T-helper 17 cell (primary cell): ENCODE measurements at regions not wholly inside any gene's neighbourhood (a gene's known extent, or its start where the extent isn't known, plus 50 kb on each side); places are given as distances from the start of the nearest gene placed in this dataset.

Experiments
- ATAC-seq: fragments of 150-1000 bp; cut with Tn5 transposase; 2 replicates; pipeline ENCODE4 v1.10.0; 2021; ENCODE audit warnings: mild to moderate bottlenecking, moderate library complexity
- DNase-seq, 3 donors: peaks; one replicate each; pipeline versions ENCODE4 v3.0.0 to v3.0.0-alpha.2; 2020 to 2021
- H3K9me3 ChIP-seq: one replicate; pipeline ENCODE4 v1.7.0; 2013; ENCODE audit warnings: low read length, mild to moderate bottlenecking; ENCODE audit not compliant: control insufficient read depth, poor library complexity, severe bottlenecking
- H3K27ac Mint-ChIP-seq: one replicate; pipeline ENCODE4 v1.8.0; 2022; ENCODE audit warnings: mild to moderate bottlenecking, moderate library complexity, mixed read lengths
- H3K27me3 Mint-ChIP-seq: one replicate; pipeline ENCODE4 v1.8.0; 2022; ENCODE audit warnings: mixed read lengths
- H3K36me3 Mint-ChIP-seq: one replicate; pipeline ENCODE4 v1.8.0; 2022; ENCODE audit warnings: low read depth, mixed read lengths
- H3K4me1 Mint-ChIP-seq: one replicate; pipeline ENCODE4 v1.8.0; 2022; ENCODE audit warnings: mild to moderate bottlenecking, mixed read lengths
- H3K4me3 Mint-ChIP-seq: one replicate; pipeline ENCODE4 v1.8.0; 2022; ENCODE audit warnings: mild to moderate bottlenecking, moderate library complexity, mixed read lengths

- no peaks in the 10 kb centered on the region for H3K4me1 Mint-ChIP-seq
- peaks cover 26% of the 10 kb centered on the region for H3K27me3 Mint-ChIP-seq
- no peaks in the 10 kb centered on the region for H3K36me3 Mint-ChIP-seq
- ATAC-seq, result no peak
- DNase-seq, result no peak
- no peak overlapping the region for H3K4me3 Mint-ChIP-seq
- no peaks in the 10 kb centered on the region for H3K9me3 ChIP-seq
- H3K27ac Mint-ChIP-seq, result no peak overlapping the region
Measured at GRCh38 chr14:101137234-101137633, 233.7 kb upstream of the RTL1 start.

DNA sequence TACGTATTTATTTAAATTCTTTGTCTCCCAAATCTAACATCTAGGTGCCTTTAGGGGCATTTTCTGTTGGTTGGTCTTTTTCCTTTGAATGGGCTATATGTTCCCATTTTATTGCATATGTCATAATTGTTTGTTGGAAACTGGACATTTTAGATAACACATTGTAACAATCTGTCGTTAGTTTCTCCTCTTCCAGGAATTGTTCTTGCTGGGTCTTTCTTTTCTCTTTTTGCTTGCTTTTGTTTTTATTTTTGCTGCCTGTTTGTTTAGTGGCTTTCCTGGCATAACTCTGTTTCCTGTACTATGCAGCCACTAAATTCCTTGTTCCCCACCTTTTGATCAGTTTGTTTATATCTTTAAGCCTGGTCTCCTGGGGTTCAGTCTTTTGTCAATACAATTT, 244.3 kb upstream of the RTL1 start:
- peaks cover 9% of the 10 kb centered on the region for H3K27me3 Mint-ChIP-seq
- H3K27ac Mint-ChIP-seq, result no peak overlapping the region
- no peaks in the 10 kb centered on the region for H3K36me3 Mint-ChIP-seq
- no peak overlapping the region for H3K4me3 Mint-ChIP-seq
- no peaks in the 10 kb centered on the region for H3K4me1 Mint-ChIP-seq
- no peaks in the 10 kb centered on the region for H3K9me3 ChIP-seq
- no peak for ATAC-seq
- no peak for DNase-seq

- H3K36me3 Mint-ChIP-seq, result no peaks in the 10 kb centered on the region
- DNase-seq (no peak), ATAC-seq (no peak)
- no peak overlapping the region for H3K27ac Mint-ChIP-seq
- H3K4me1 Mint-ChIP-seq, result no peaks in the 10 kb centered on the region
- H3K4me3 Mint-ChIP-seq, result no peak overlapping the region
- no peaks in the 10 kb centered on the region for H3K9me3 ChIP-seq
- peaks cover 26% of the 10 kb centered on the region for H3K27me3 Mint-ChIP-seq
Measured at GRCh38 chr14:101150039-101150610, 246.6 kb upstream of the RTL1 start.

DNA sequence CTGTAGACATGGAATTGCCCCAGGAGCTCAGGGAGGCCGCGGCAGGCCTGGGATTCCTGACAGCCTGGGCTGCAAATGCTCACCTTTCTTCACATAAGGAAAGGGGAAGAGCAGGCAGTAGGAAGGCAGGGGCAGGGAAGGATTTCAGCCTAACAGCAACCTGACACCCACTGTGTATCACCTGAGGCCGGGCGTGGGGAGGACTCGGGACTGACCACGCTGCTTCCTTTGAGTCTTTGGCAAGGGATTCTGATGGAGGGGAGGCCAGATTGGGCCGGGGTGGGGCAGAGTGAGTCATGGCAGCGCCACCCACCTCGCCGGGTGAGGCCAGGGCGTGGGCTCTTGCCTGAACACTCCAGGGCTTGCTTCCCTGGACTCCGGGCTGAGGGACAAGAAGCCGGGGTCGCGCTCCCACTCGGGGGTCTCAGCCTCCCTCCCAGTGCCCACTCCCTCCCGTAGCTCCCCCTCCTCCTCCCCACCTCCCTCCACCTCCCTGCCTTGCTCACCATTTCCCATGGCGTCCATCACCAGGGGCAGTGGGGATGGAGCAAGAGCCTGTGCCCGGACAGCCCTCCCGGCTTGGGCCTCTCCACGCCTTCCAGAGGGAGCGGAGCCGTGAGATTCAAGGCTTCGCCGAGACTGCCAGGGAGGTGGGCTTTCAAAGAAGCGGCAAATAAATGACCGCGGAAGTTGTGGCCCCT, 247.9 kb upstream of the RTL1 start:
- Mint-ChIP-seq H3K4me1 (no peaks in the 10 kb centered on the region), H3K27me3 (peaks cover 38% of the 10 kb centered on the region), H3K36me3 (no peaks in the 10 kb centered on the region), H3K4me3 (no peak overlapping the region), H3K27ac (no peak overlapping the region)
- H3K9me3 ChIP-seq, result no peaks in the 10 kb centered on the region
- DNase-seq (no peak), ATAC-seq (no peak)

GRCh38 chr14:101151927-101152305, 248.4 kb upstream of the RTL1 start:
- Mint-ChIP-seq H3K27ac (no peak overlapping the region), H3K36me3 (no peaks in the 10 kb centered on the region), H3K4me1 (no peaks in the 10 kb centered on the region), H3K4me3 (no peak overlapping the region), H3K27me3 (peaks cover 40% of the 10 kb centered on the region)
- ATAC-seq, result no peak
- H3K9me3 ChIP-seq, result no peaks in the 10 kb centered on the region
- no peak for DNase-seq

DNA sequence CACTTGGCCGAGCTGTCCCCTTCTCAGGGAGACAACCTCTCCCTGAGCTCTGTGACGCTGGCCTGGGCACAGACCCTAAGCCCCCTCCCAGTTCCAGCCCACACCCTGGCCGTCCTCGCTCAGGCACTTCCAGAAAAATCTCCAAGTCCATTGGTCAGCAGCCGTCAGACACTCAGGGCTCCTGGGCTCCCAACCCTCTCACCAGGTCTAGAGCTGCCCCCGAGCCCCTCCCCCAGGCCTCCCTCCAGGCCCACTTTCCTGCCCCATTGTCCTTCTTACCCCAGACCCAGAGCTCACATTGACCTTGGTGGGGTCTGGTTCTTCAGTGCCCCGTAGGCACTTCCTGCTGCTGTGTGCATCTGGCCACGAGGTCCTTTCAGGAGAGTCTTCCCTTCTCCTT, 249.3 kb upstream of the RTL1 start:
- Mint-ChIP-seq H3K4me3 (no peak overlapping the region), H3K36me3 (no peaks in the 10 kb centered on the region), H3K27ac (no peak overlapping the region), H3K27me3 (peaks cover 47% of the 10 kb centered on the region), H3K4me1 (no peaks in the 10 kb centered on the region)
- H3K9me3 ChIP-seq, result no peaks in the 10 kb centered on the region
- DNase-seq (no peak), ATAC-seq (no peak)

GRCh38 chr14:101153691-101154090, 250.2 kb upstream of the RTL1 start:
- no peak overlapping the region for H3K4me3 Mint-ChIP-seq
- no peaks in the 10 kb centered on the region for H3K36me3 Mint-ChIP-seq
- no peaks in the 10 kb centered on the region for H3K4me1 Mint-ChIP-seq
- DNase-seq, result no peak
- no peaks in the 10 kb centered on the region for H3K9me3 ChIP-seq
- no peak overlapping the region for H3K27ac Mint-ChIP-seq
- H3K27me3 Mint-ChIP-seq, result peaks cover 55% of the 10 kb centered on the region
- no peak for ATAC-seq

DNA sequence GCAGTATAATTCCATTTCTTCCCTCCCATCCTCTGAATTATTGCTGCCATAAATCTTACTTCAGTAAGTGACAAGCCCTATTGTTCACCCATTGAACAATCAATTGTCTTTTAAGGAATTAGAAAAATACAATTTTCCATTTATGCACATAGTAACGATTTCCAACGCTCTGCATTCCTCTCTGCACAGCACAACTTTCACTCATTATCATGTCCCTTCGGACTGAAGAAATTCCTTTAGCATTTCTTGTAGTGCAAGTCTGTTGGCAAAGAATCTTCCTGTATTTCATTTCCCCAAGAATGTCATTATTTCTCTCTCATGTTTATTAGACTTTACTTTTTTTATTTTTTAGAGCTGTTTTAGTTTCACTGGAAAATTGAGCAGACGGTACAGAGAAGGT, 252.1 kb upstream of the RTL1 start:
- ATAC-seq, result no peak
- DNase-seq, result no peak
- Mint-ChIP-seq H3K36me3 (no peaks in the 10 kb centered on the region), H3K27ac (no peak overlapping the region), H3K27me3 (peaks cover 72% of the 10 kb centered on the region), H3K4me1 (no peaks in the 10 kb centered on the region), H3K4me3 (no peak overlapping the region)
- H3K9me3 ChIP-seq, result no peaks in the 10 kb centered on the region

- peaks cover 5% of the 10 kb centered on the region for H3K27me3 Mint-ChIP-seq
- no peak overlapping the region for H3K27ac Mint-ChIP-seq
- H3K9me3 ChIP-seq, result no peaks in the 10 kb centered on the region
- ATAC-seq (no peak), DNase-seq (no peak)
- H3K4me1 Mint-ChIP-seq, result no peaks in the 10 kb centered on the region
- no peak overlapping the region for H3K4me3 Mint-ChIP-seq
- no peaks in the 10 kb centered on the region for H3K36me3 Mint-ChIP-seq
Measured at GRCh38 chr14:101167428-101167827, 263.9 kb upstream of the RTL1 start.

DNA sequence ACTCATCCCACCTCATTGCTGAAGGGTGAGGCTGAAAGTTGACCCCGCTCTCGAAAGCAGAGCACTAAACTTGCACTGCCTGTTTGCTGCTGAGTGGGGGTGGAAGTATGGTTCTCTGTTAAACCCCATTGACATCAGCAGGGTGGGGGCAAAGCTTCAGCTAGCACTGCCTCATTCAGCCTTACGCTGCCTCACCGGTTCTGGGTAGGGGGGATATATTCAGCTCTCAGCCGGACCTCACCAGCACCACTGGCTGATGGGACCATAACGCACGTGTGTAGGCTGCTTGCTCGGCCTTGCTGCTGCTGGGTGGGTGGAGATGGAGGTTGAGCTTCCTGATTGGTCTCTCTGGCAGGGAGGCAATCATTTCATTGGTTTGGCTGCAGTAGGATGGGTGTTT, 265.7 kb upstream of the RTL1 start:
- ATAC-seq, result no peak

DNA sequence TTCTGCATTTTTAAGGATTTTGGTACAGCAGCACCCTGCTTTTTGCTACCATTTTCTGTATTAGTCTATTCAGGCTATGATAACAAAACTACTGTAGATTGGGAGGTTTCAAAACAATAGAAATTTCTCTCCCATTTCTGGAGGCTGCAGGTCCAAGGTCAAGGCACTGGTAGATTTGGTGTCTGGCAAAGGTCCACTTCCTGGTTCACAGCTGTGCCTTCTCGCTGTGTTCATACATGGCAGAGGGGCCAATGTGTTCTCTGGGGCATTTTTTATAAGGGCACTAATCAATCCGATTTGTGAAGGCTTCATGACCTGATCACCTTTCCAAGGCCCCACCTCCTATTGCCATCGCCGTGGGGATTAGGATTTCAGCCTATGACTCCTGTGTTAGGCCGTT, 268.1 kb upstream of the RTL1 start:
- no peak for ATAC-seq
- Mint-ChIP-seq H3K27me3 (peaks cover 20% of the 10 kb centered on the region), H3K27ac (no peak overlapping the region), H3K36me3 (no peaks in the 10 kb centered on the region), H3K4me1 (no peaks in the 10 kb centered on the region), H3K4me3 (no peak overlapping the region)
- no peaks in the 10 kb centered on the region for H3K9me3 ChIP-seq
- DNase-seq, result no peak

More for the DNA sequence above, 265.7 kb upstream of the RTL1 start:
- DNase-seq, result no peak
- no peaks in the 10 kb centered on the region for H3K36me3 Mint-ChIP-seq
- no peak overlapping the region for H3K27ac Mint-ChIP-seq
- H3K27me3 Mint-ChIP-seq, result peaks cover 13% of the 10 kb centered on the region
- no peaks in the 10 kb centered on the region for H3K9me3 ChIP-seq
- no peak overlapping the region for H3K4me3 Mint-ChIP-seq
- no peaks in the 10 kb centered on the region for H3K4me1 Mint-ChIP-seq

DNA sequence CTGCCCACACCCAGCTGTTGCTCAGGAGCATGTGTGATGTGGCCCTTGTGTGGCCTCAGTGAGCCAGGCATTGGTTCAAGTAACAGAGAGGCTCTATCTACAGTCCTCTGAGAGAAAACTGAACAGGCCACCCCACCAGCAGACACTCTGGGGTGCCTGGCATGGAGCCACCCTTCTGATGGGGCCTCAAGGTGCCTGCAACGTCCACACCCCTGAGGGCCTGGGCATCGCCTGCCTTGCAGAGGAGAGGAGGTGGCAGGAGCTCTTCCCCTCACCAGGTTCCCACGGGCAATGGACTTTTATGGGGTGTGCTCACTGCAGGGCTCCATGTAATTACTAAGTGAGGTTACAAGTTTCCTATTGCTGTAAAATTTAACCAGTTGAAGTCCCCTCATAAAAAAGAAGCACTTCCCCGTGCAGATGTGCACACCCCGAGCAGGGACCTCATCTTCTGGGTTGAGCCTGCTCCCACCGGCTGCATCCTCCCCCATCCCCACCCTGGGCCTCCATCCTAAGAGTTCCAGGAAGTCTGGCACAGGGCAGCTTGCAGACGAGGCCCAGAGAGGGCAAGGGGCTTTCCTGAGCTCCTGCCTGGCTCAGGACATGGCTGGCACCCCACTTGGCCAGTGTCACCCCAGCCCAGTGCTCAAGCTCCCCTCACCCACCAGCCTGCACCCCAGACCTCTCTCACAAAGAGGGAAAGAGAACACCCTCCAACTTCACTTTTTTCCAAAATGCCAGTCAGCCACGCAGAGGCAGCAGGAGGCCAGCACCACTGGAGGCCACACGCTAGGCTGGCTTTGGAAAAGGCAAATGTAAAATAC, 270.4 kb upstream of the RTL1 start:
- ATAC-seq (no peak), DNase-seq (no peak)
- no peaks in the 10 kb centered on the region for H3K36me3 Mint-ChIP-seq
- no peak overlapping the region for H3K27ac Mint-ChIP-seq
- H3K9me3 ChIP-seq, result no peaks in the 10 kb centered on the region
- H3K4me1 Mint-ChIP-seq, result no peaks in the 10 kb centered on the region
- peak overlapping the region; percentile 16 for H3K4me3 Mint-ChIP-seq
- peaks cover 25% of the 10 kb centered on the region for H3K27me3 Mint-ChIP-seq

- Mint-ChIP-seq H3K4me1 (no peaks in the 10 kb centered on the region), H3K27me3 (peaks cover 25% of the 10 kb centered on the region), H3K4me3 (no peak overlapping the region), H3K27ac (no peak overlapping the region), H3K36me3 (no peaks in the 10 kb centered on the region)
- H3K9me3 ChIP-seq, result no peaks in the 10 kb centered on the region
- DNase-seq (no peak), ATAC-seq (no peak)
Measured at GRCh38 chr14:101174522-101174838, 271.0 kb upstream of the RTL1 start.
